ENCODE measurements at regions not wholly inside any gene's neighbourhood (a gene's known extent, or its start where the extent isn't known, plus 50 kb on each side); places are given as distances from the start of the nearest gene placed in this dataset.

- no peaks in the 10 kb centered on the region for H3K36me3 ChIP-seq (ENCODE audit: control insufficient read depth, low read length)
- H3K79me2 ChIP-seq (ENCODE audit: control insufficient read depth, low read length), result no peaks in the 10 kb centered on the region
- H3K9me3 ChIP-seq (ENCODE audit: control insufficient read depth, insufficient read depth, low read length), result no peaks in the 10 kb centered on the region
- H3K4me2 ChIP-seq (ENCODE audit: low read length), result no peak overlapping the region
- H4K20me1 ChIP-seq (ENCODE audit: control insufficient read depth, insufficient read depth, low read depth, low read length), result no peaks in the 10 kb centered on the region
- H3K27ac ChIP-seq (ENCODE audit: low read depth, low read length), result no peak overlapping the region
- no peak for TF ChIP-seq EZH2phosphoT487 (IDR thresholded peaks at IDR 0.05; ENCODE audit: borderline replicate concordance, low read length)
- TF ChIP-seq CTCF (IDR thresholded peaks at IDR 0.05; ENCODE audit: low read depth, low read length, poor library complexity, severe bottlenecking), result no peak
- no peaks in the 10 kb centered on the region for H3F3A ChIP-seq (ENCODE audit: control insufficient read depth, insufficient read depth)
- H3K27me3 ChIP-seq (ENCODE audit: control insufficient read depth, low read length), result no peaks in the 10 kb centered on the region
- H3K9me2 ChIP-seq (replicated peaks; ENCODE audit: control insufficient read depth, low read length), result no peaks in the 10 kb centered on the region
- no peaks in the 10 kb centered on the region for H3K4me1 ChIP-seq (ENCODE audit: control insufficient read depth, low read length)
- H3K4me3 ChIP-seq (ENCODE audit: low read length), result no peak overlapping the region
Observed at GRCh38 chr12:67370979-67371378, 101.8 kb downstream of the CAND1 start.

- Histone ChIP-seq H3F3A (ENCODE audit: control insufficient read depth, insufficient read depth) (no peaks in the 10 kb centered on the region), H3K9me3 (ENCODE audit: control insufficient read depth, insufficient read depth, low read length) (no peaks in the 10 kb centered on the region), H3K4me3 (ENCODE audit: low read length) (no peak overlapping the region), H3K4me1 (ENCODE audit: control insufficient read depth, low read length) (no peaks in the 10 kb centered on the region), H3K36me3 (ENCODE audit: control insufficient read depth, low read length) (no peaks in the 10 kb centered on the region), H3K27ac (ENCODE audit: low read depth, low read length) (no peak overlapping the region), H3K4me2 (ENCODE audit: low read length) (no peak overlapping the region), H4K20me1 (ENCODE audit: control insufficient read depth, insufficient read depth, low read depth, low read length) (no peaks in the 10 kb centered on the region), H3K27me3 (ENCODE audit: control insufficient read depth, low read length) (no peaks in the 10 kb centered on the region), H3K79me2 (ENCODE audit: control insufficient read depth, low read length) (no peaks in the 10 kb centered on the region), H3K9me2 (replicated peaks; ENCODE audit: control insufficient read depth, low read length) (no peaks in the 10 kb centered on the region)
- TF ChIP-seq EZH2phosphoT487 (IDR thresholded peaks at IDR 0.05; ENCODE audit: borderline replicate concordance, low read length), result no peak
Observed at GRCh38 chr12:67377021-67377420, 107.9 kb downstream of the CAND1 start.

- Histone ChIP-seq H3K27me3 (ENCODE audit: control insufficient read depth, low read length) (no peaks in the 10 kb centered on the region), H3K4me2 (ENCODE audit: low read length) (no peak overlapping the region), H3K27ac (ENCODE audit: low read depth, low read length) (no peak overlapping the region), H3K4me3 (ENCODE audit: low read length) (no peak overlapping the region), H3K9me3 (ENCODE audit: control insufficient read depth, insufficient read depth, low read length) (no peaks in the 10 kb centered on the region), H3K9me2 (replicated peaks; ENCODE audit: control insufficient read depth, low read length) (no peaks in the 10 kb centered on the region), H3K79me2 (ENCODE audit: control insufficient read depth, low read length) (no peaks in the 10 kb centered on the region), H3K36me3 (ENCODE audit: control insufficient read depth, low read length) (no peaks in the 10 kb centered on the region), H3F3A (ENCODE audit: control insufficient read depth, insufficient read depth) (no peaks in the 10 kb centered on the region), H4K20me1 (ENCODE audit: control insufficient read depth, insufficient read depth, low read depth, low read length) (no peaks in the 10 kb centered on the region), H3K4me1 (ENCODE audit: control insufficient read depth, low read length) (no peaks in the 10 kb centered on the region)
- no peak for TF ChIP-seq CTCF (IDR thresholded peaks at IDR 0.05; ENCODE audit: low read depth, low read length, poor library complexity, severe bottlenecking)
- TF ChIP-seq EZH2phosphoT487 (IDR thresholded peaks at IDR 0.05; ENCODE audit: borderline replicate concordance, low read length), result no peak
Observed at GRCh38 chr12:67377541-67377940, 108.4 kb downstream of the CAND1 start.

GRCh38 chr12:67382241-67382871 is 113.2 kb downstream of the CAND1 start:
- no peaks in the 10 kb centered on the region for H3K27me3 ChIP-seq (ENCODE audit: control insufficient read depth, low read length)
- H3K4me1 ChIP-seq (ENCODE audit: control insufficient read depth, low read length), result no peaks in the 10 kb centered on the region

More at GRCh38 chr12:67382241-67382871, 113.2 kb downstream of the CAND1 start:
- no peaks in the 10 kb centered on the region for H3K36me3 ChIP-seq (ENCODE audit: control insufficient read depth, low read length)
- no peaks in the 10 kb centered on the region for H3F3A ChIP-seq (ENCODE audit: control insufficient read depth, insufficient read depth)
- no peak overlapping the region for H3K27ac ChIP-seq (ENCODE audit: low read depth, low read length)
- no peaks in the 10 kb centered on the region for H3K79me2 ChIP-seq (ENCODE audit: control insufficient read depth, low read length)
- no peaks in the 10 kb centered on the region for H3K9me2 ChIP-seq (replicated peaks; ENCODE audit: control insufficient read depth, low read length)
- no peak overlapping the region for H3K4me3 ChIP-seq (ENCODE audit: low read length)
- H4K20me1 ChIP-seq (ENCODE audit: control insufficient read depth, insufficient read depth, low read depth, low read length), result no peaks in the 10 kb centered on the region
- TF ChIP-seq CTCF (IDR thresholded peaks at IDR 0.05; ENCODE audit: low read depth, low read length, poor library complexity, severe bottlenecking) (no peak), EZH2phosphoT487 (IDR thresholded peaks at IDR 0.05; ENCODE audit: borderline replicate concordance, low read length) (no peak)
- H3K4me2 ChIP-seq (ENCODE audit: low read length), result no peak overlapping the region
- no peaks in the 10 kb centered on the region for H3K9me3 ChIP-seq (ENCODE audit: control insufficient read depth, insufficient read depth, low read length)
